K562 (cell line): ENCODE measurements at regions not wholly inside any gene's neighbourhood (a gene's known extent, or its start where the extent isn't known, plus 50 kb on each side); places are given as distances from the start of the nearest gene placed in this dataset.

ENCODE experiments used
- ATAC-seq: fragments of 200-7000 bp; cut with Tn5 transposase; 3 replicates; pipeline ENCODE4 v1.9.1; 2020; ENCODE audit warnings: moderate library complexity
- BruUV-seq: library from RNA; stranded (reverse); fragments of 400-500 nt; replicated peaks from 2 replicates; lab custom pipeline; 2021; lab: Mats Ljungman, UMichigan
- CTCF ChIA-PET: fragments of 300-600 bp; formaldehyde crosslinking; extraction: SDS; loops from one replicate; lab custom pipeline; 2021; ENCODE audit warnings: low intra/inter-chr PET ratio; lab: Yijun Ruan, JAX
- POLR2A ChIA-PET: fragments of 300-600, 350-650 bp; sonication (Branson Sonifier 250); formaldehyde crosslinking; extraction: SDS; loops from one replicate; lab custom pipeline; 2021; ENCODE audit warnings: antibody characterized with exemption, inconsistent platforms; lab: Yijun Ruan, JAX
- DNase-seq, 4 experiments: peaks; one replicate each; pipeline versions ENCODE4 v3.0.0 to v3.0.0-alpha.2; 2011 to 2018; ENCODE audit warnings: low spot score in 3 of 4, mixed read lengths in 3 of 4; ENCODE audit errors: extremely low read depth in 1 of 4
- FAIRE-seq: peaks from 2 replicates; lab custom pipeline; 2011; peaks lifted over from hg19 to GRCh38; lab: Jason Lieb, UNC
- H2AFZ ChIP-seq: 2 replicates; pipeline ENCODE4 v1.6.0; 2011; ENCODE audit warnings: low read depth, low read length, control low read depth, inconsistent platforms
- H3K27ac ChIP-seq: fragments of 200-600 bp; 3 replicates; pipeline ENCODE4 v1.8.0; 2011; ENCODE audit warnings: low read depth, mild to moderate bottlenecking, control low read depth, inconsistent platforms, low read length, moderate library complexity, mixed read lengths; ENCODE audit errors: extremely low read depth
- H3K27me3 ChIP-seq, 2 experiments: fragments of 300-600 bp in 1 of 2; 2 replicates in 1 of 2; 3 replicates in 1 of 2; pipeline versions ENCODE4 v1.6.0 to v1.8.0; 2011; ENCODE audit warnings: inconsistent platforms in 2 of 2, low read length in 2 of 2, mild to moderate bottlenecking in 1 of 2, mixed read lengths in 1 of 2, moderate library complexity in 1 of 2; ENCODE audit not compliant: control insufficient read depth in 2 of 2, insufficient read depth in 2 of 2
- H3K36me3 ChIP-seq: fragments of 300-600 bp; 3 replicates; pipeline ENCODE4 v1.8.0; 2011; ENCODE audit warnings: mild to moderate bottlenecking, low read length, inconsistent platforms; ENCODE audit not compliant: control insufficient read depth, insufficient read depth
- H3K4me1 ChIP-seq, 2 experiments: fragments of 200-600 bp in 1 of 2; replicated peaks in 1 of 2; 2 replicates in 1 of 2; 3 replicates in 1 of 2; pipeline versions ENCODE4 v1.5.1 to v1.8.0; 2011; ENCODE audit warnings: inconsistent platforms in 2 of 2, low read length in 2 of 2, mild to moderate bottlenecking in 1 of 2, mixed read lengths in 1 of 2, moderate library complexity in 1 of 2; ENCODE audit not compliant: control insufficient read depth in 2 of 2, insufficient read depth in 2 of 2
- H3K4me2 ChIP-seq: 2 replicates; pipeline ENCODE4 v1.6.1; 2011; ENCODE audit warnings: low read length, control low read depth, inconsistent platforms, mixed read lengths; ENCODE audit not compliant: insufficient read depth
- H3K4me3 ChIP-seq: fragments of 200-600 bp; sonication (generic), shearing (Covaris generic); 2 replicates; pipeline ENCODE4 v1.5.1; 2016; ENCODE audit warnings: control low read depth, inconsistent platforms
- H3K79me2 ChIP-seq: fragments of 200-600 bp; 3 replicates; pipeline ENCODE4 v1.8.0; 2011; ENCODE audit warnings: low read length, inconsistent platforms; ENCODE audit not compliant: control insufficient read depth, insufficient read depth
- H3K9ac ChIP-seq, 2 experiments: 2 replicates each; pipeline versions ENCODE4 v1.6.0 to v1.6.1; 2011; ENCODE audit warnings: low read depth in 2 of 2, low read length in 2 of 2, control low read depth in 1 of 2, inconsistent platforms in 1 of 2, mild to moderate bottlenecking in 1 of 2, mixed read lengths in 1 of 2; ENCODE audit not compliant: insufficient read depth in 1 of 2
- H3K9me1 ChIP-seq: one replicate; pipeline ENCODE4 v1.6.0; 2011; ENCODE audit warnings: inconsistent platforms, mild to moderate bottlenecking, low read length, moderate library complexity; ENCODE audit not compliant: control insufficient read depth, insufficient read depth
- H3K9me3 ChIP-seq: replicated peaks from 2 replicates; pipeline ENCODE4 v1.5.1; 2011; ENCODE audit warnings: low read depth, low read length, inconsistent platforms; ENCODE audit not compliant: control insufficient read depth, insufficient read depth
- H4K20me1 ChIP-seq: replicated peaks from 2 replicates; pipeline ENCODE4 v1.6.1; 2011; ENCODE audit warnings: low read length, inconsistent platforms, mixed read lengths; ENCODE audit not compliant: control insufficient read depth, insufficient read depth
- KDM1A ChIP-seq, 2 experiments: fragments of 450-650 bp; IDR thresholded peaks; 2 replicates each; pipeline ENCODE4 v1.6.1; 2016; ENCODE audit warnings: mild to moderate bottlenecking in 2 of 2
- RAD51 ChIP-seq: fragments of 450-650 bp; IDR thresholded peaks from 2 replicates; pipeline ENCODE4 v1.7.1; 2016; ENCODE audit warnings: low read depth, mild to moderate bottlenecking, borderline replicate concordance
- ZNF644 ChIP-seq: fragments of 200-800 bp; sonication (Bioruptor generic); IDR thresholded peaks from 2 replicates; pipeline ENCODE4 v1.6.1; 2016; ENCODE audit warnings: low read depth, missing genetic modification characterization, missing compliant biosample characterization
- ZNF75A ChIP-seq: fragments of 450-650 bp; formaldehyde crosslinking; IDR thresholded peaks from 2 replicates; pipeline ENCODE4 v1.4.0; 2020; ENCODE audit warnings: mild to moderate bottlenecking
- WGBS: fragments of 100-300 bp; shearing (Covaris generic); methylation state at CpG from one replicate; pipeline ENCODE4 v1.1.6; 2016; ENCODE audit warnings: low coverage, mixed read lengths; ENCODE audit not compliant: insufficient coverage; ENCODE audit errors: missing lambda C conversion rate; 5-methylcytosine and 5-hydroxymethylcytosine counted together
- in situ Hi-C: fragments of 300-500 bp; cut with MboI; formaldehyde crosslinking; loops from 4 replicates; pipeline ENCODE4 v1.15.0; 2018; ENCODE audit warnings: inconsistent platforms, mixed read lengths
- intact Hi-C: fragments of 100-400 bp; cut with micrococcal nuclease; formaldehyde crosslinking; loops from 2 replicates; pipeline ENCODE4 v1.14.2; 2022
- TF ChIP-seq, protein P1 (sequence below): sonication (generic); formaldehyde crosslinking; IDR thresholded peaks from 2 replicates; pipeline ENCODE4 v1.5.0; 2020; ENCODE audit warnings: missing genetic modification reagents
- TF ChIP-seq, protein P2 (sequence below): fragments of 450-650 bp; formaldehyde crosslinking; IDR thresholded peaks from 2 replicates; pipeline ENCODE4 v1.4.0; 2020; ENCODE audit warnings: mild to moderate bottlenecking, mixed read lengths

DNA sequence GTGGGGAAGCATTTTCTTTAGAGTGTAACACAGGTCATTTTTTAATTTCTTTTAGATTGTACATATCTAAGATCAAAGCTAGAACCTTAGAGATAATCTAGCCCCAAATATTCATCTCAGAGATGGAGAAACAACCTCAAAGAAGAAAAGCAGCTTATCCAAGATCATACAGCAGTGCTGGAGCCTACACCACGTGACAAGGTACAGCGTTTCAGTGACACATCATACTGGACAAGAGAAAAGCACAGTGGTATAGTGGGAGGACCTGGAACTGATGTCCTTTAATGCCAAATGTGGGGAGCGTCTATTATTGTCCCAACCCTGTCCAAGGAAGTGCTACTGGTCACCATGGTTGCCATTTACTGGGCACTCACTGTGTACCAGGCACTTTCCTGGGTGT, 445.8 kb downstream of the RPS24 start:
- 0% methylated on average over 3 of the region's 3 CpGs for WGBS
- CTCF ChIA-PET: interaction anchor here (0.5 kb wide), 1 partner anchor 1724 kb away, joined by 3 read pairs; no protein-coding TSS in a partner anchor
- peaks cover 11 to 46% of the 10 kb centered on the region in 2 experiments; a peak in 4 of 5 replicates for H3K27me3 ChIP-seq

More for the DNA sequence above, 445.8 kb downstream of the RPS24 start:
- no TSS peak for BruUV-seq
- FAIRE-seq (no peak), DNase-seq (peak in 2 of 4 experiments; percentile 3 to 9), ATAC-seq (no peak)
- peaks cover 4% of the 10 kb centered on the region for H3K9me1 ChIP-seq
- H3K36me3 ChIP-seq: no peaks in the 10 kb centered on the region
- no peaks in the 10 kb centered on the region for H3K9me3 ChIP-seq
- no peak overlapping the region for H3K4me2 ChIP-seq
- H4K20me1 ChIP-seq: 0 out of 2 replicates have a peak, but pooled peaks cover 8% of the 10 kb centered on the region
- intact Hi-C loops (no loop called here), in situ Hi-C loops (no loop called here)
- H3K4me1 ChIP-seq: no peaks in the 10 kb centered on the region
- no peak overlapping the region for H3K4me3 ChIP-seq
- POLR2A ChIA-PET: interaction anchor here (0.7 kb wide), 1 partner anchor 19 kb away, joined by 3 read pairs; no protein-coding TSS in a partner anchor
- peak; percentile 65; the same call in 1 of the 2 replicates for TF ChIP-seq RAD51
- TF ChIP-seq, protein P1, sequence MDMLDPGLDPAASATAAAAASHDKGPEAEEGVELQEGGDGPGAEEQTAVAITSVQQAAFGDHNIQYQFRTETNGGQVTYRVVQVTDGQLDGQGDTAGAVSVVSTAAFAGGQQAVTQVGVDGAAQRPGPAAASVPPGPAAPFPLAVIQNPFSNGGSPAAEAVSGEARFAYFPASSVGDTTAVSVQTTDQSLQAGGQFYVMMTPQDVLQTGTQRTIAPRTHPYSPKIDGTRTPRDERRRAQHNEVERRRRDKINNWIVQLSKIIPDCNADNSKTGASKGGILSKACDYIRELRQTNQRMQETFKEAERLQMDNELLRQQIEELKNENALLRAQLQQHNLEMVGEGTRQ (CRISPR knock-in tag): peak; percentile 45
- TF ChIP-seq KDM1A (IDR thresholded peaks at IDR 0.05): no peak
- no peak for TF ChIP-seq ZNF644
- TF ChIP-seq, protein P2, sequence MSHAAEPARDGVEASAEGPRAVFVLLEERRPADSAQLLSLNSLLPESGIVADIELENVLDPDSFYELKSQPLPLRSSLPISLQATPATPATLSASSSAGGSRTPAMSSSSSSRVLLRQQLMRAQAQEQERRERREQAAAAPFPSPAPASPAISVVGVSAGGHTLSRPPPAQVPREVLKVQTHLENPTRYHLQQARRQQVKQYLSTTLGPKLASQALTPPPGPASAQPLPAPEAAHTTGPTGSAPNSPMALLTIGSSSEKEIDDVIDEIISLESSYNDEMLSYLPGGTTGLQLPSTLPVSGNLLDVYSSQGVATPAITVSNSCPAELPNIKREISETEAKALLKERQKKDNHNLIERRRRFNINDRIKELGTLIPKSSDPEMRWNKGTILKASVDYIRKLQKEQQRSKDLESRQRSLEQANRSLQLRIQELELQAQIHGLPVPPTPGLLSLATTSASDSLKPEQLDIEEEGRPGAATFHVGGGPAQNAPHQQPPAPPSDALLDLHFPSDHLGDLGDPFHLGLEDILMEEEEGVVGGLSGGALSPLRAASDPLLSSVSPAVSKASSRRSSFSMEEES: peak; percentile 84
- TF ChIP-seq ZNF75A (CRISPR knock-in tag): no peak
- H3K27ac ChIP-seq: no peak overlapping the region
- no peak overlapping the region for H3K9ac ChIP-seq
- no peak overlapping the region for H2AFZ ChIP-seq
- no peaks in the 10 kb centered on the region for H3K79me2 ChIP-seq
